Mucosa of stomach (tissue), 1 donor: ENCODE measurements at regions not wholly inside any gene's neighbourhood (a gene's known extent, or its start where the extent isn't known, plus 50 kb on each side); places are given as distances from the start of the nearest gene placed in this dataset.

Experiments used
- H3K27me3 ChIP-seq: one replicate; pipeline ENCODE4 v1.7.0; 2013; ENCODE audit warnings: mild to moderate bottlenecking, low read length; ENCODE audit not compliant: control insufficient read depth, insufficient read depth
- H3K36me3 ChIP-seq: one replicate; pipeline ENCODE4 v1.7.0; 2013; ENCODE audit warnings: low read length; ENCODE audit not compliant: control insufficient read depth, insufficient read depth
- H3K4me1 ChIP-seq: one replicate; pipeline ENCODE4 v1.7.0; 2013; ENCODE audit warnings: mild to moderate bottlenecking, low read length; ENCODE audit not compliant: control insufficient read depth, insufficient read depth
- H3K4me3 ChIP-seq: one replicate; pipeline ENCODE4 v1.7.0; 2013; ENCODE audit warnings: low read length
- H3K9ac ChIP-seq: one replicate; pipeline ENCODE4 v1.7.0; 2013; ENCODE audit warnings: mild to moderate bottlenecking, low read length, moderate library complexity
- H3K9me3 ChIP-seq: one replicate; pipeline ENCODE4 v1.7.0; 2013; ENCODE audit warnings: mild to moderate bottlenecking, low read length, moderate library complexity; ENCODE audit not compliant: control insufficient read depth
- donor health status: Pancreatic carcinoma.

- Histone ChIP-seq H3K9me3 (no peaks in the 10 kb centered on the region), H3K36me3 (no peaks in the 10 kb centered on the region), H3K27me3 (no peaks in the 10 kb centered on the region), H3K4me3 (no peak overlapping the region), H3K9ac (no peak overlapping the region), H3K4me1 (no peaks in the 10 kb centered on the region)
Measured at GRCh38 chr7:113968713-113969112, 49.9 kb upstream of the PPP1R3A start.
